Renal cortical epithelial cell (primary cell): ENCODE measurements at regions not wholly inside any gene's neighbourhood (a gene's known extent, or its start where the extent isn't known, plus 50 kb on each side); places are given as distances from the start of the nearest gene placed in this dataset.

Source experiments
- DNase-seq: peaks from one replicate; pipeline ENCODE4 v3.0.0-alpha.2; 2011; ENCODE audit warnings: low read depth

DNA sequence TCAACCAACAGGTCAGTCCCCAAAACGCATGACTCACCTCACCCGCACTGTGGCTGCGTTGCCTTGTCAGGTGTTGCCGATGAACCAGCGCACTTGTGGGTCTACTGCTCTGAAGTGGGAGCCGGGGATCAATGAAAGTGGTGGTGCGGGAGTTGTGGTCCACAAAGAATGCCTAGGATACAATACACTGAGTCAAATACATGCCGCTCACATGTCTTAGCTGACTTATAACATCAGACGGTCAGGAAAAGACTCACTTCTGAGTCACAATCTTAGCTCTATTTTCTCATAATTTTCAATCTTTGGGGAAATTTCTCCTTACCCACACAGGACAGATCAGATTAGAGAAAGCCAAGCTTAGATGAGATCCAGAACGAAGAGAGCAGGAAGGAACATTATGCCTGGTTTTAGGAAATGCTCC is 107.1 kb upstream of the STK17B start:
- no peak for DNase-seq

DNA sequence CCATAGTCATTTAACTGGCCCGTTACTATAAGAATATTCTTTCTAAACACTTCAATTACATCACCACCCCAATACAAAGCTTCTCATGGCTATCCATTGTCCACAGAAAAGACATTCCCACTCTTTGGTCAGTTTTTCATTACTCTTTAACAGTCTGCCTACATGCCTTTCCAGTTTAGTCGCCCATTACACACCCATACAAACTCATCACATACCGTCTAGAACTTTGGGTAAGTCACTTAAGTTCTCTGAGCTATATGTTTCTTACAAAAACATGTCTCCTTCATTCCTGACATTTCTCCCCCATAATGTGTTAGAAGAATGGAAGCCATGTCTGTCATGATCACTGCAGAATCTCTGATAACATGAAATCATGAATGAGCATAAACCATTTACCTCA is 108.2 kb upstream of the STK17B start:
- peak; percentile 68 for DNase-seq

DNA sequence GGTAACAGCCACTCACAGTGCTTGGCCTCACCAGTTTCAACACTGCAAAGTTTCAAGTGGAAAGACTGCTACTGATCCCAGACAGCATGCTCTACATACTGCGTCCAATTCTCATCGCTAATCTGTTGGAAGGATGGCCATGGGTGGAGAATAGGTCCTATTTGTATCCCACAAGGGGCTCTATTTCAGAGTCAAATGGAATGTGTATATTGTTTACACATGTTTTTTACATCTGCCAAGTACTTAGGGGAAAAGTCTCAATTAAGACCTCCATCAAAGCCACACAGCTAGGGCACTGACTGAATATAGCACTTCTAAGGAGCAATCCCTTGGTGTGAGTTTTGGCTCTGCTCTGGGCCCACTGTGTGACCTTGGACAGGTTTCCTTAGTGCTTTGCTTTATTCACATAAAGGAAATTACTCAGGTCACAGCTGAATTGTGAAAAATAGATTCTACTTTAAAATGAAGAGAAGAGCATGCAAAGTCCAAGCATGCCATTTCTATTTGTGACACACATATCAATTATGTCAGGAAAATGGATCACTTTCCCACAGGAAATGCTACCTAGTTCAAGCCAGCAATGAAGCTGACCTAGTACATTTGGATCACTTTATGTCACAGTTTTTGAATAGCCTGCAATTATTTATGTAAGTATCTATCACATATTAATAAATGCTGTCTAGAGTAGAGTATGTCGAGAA is 112.9 kb upstream of the STK17B start:
- no peak for DNase-seq

DNA sequence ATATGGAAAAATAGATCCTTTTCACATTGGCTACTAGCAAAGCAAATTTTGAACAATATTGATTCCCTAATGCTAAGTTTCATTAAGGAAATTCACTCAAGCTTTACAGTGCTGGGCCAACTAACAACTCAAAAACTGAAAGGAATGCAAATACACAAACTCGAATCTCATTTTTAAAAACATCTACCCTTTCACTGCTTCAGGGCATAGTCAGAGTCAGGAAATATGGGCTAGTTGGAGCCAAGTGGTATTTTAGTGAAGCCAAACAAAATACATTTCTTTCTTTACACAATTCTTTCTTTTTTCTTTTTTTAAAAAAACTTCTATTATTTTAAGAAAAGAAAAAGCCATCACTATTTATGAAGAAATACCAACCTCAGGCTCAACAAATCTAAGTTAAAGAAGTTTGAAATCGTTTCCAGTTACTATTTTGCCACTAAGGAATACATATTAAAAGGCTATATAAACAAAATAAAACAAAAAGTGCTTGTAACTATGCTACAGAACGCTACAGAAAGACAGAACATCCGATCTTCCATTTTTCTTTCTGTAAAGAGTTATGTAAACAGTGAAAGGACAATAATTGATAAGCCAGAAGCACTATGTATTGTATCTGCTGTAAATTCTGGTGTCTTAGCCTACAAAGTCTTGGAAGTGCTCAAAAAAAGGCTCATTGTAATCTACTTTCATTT is 113.6 kb upstream of the STK17B start:
- no peak for DNase-seq

DNA sequence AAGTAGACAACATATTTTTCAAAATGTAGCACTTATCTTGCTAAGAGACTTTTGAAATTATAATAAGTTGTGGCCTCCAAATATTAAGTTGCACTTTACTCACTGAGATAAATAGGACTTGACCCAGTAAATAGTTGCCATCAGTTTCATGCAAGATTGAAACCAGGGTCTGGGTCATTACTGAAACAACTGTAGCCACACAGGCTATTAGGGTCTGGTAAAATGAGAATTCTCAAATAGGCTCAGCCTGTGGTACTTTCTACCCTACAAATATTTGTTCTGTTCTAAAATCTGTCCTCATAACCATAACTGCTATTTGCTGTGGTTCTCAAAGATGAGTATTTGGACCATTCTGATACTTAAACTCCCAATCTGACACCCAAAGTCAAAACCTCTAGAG is 115.4 kb upstream of the STK17B start:
- DNase-seq: no peak

DNA sequence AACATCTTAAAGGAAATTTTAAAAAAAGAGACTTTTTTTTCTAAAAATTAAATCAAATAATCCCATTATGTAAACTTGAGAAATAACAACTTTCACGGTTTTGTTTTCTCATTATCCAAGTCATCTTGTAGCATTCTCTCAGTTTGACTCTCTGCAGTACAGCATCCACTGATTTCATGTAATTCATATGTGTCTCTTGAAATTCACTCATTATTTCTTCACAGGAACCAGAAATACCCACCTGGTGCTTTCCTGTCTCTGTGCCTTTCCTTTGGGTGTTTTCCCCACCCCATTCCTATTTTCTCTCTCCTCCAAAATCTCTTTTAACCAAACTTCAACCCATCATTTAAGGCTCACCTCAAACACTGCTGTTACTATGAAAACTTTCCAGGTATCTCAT is 116.1 kb upstream of the STK17B start:
- DNase-seq: no peak

DNA sequence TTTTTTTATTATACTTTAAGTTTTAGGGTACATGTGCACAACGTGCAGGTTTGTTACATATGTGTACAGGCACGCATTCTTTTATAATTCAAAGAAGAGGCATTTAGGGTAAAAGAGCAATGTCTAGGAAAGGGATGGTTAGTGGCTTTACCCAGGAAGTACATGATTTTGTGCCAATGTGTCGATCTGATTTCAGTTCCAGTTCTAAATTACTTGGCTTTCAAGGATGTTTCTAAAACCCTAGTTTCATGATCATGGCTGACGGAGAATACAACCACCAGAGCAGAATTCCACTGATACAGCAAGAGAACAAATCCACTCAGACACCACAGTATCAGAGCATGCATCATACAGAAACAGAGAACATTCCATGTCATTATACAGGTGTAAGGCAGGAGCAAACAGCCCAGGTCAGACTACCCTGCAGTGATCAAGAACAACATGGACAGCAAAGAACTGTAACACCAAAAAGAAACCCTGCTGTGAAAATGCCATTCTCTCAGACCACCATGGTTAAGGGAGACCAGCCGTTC is 116.7 kb upstream of the STK17B start:
- no peak for DNase-seq

DNA sequence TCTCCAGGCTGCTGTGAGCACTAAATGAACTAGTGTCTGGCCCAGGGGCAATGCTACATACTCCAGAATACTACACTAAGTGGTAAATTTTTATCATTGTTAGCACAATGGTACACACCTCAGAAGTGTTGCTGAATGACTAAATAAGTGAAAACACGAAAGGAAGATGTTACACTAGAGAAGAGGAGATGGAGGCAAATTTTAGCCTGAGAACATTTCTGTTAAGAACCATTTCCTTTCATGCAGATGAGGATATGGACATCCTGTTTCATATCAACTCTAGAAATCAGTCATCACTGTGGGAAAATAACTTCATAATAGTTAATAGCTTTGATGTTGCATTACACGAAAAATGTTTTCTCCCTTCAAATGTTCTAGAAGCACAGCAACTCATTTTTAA is 117.6 kb upstream of the STK17B start:
- no peak for DNase-seq

DNA sequence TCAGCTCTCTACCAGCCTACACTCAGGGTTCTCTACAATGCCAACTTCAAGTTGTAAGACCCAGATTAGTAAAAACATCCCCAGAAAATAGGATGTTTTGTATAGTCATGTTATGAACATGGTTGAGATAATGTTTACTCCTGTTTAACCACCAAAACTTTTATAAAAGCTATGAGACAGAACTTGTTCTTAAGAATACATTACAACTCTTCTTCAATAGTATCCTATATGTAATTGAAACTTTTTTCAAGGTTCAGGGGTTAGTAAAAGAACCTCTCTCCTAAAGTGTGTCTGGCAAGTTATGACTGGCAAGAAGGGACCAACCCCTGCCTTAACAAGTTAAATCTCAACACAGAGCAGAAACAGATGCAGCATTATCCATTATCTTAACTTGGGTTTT is 118.8 kb upstream of the STK17B start:
- no peak for DNase-seq

DNA sequence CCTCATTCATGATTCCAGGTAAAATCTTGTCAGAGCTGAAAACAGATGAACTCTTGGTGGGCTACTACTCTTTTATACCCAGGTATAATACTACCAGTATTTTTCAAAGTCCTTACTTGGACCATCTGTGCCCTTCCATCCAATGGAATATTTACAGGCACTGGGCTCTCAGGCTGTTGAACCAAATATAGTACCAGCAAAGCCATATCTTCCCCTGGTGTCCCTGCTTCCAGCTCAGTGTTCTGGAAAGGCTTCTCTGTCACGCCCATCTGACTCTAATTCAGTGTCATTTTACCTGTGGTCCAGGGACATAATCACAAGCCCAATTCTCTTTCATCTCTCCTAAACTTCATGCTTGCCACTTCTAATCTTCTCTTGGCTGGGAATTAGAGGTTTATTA is 119.2 kb upstream of the STK17B start:
- DNase-seq: no peak

DNA sequence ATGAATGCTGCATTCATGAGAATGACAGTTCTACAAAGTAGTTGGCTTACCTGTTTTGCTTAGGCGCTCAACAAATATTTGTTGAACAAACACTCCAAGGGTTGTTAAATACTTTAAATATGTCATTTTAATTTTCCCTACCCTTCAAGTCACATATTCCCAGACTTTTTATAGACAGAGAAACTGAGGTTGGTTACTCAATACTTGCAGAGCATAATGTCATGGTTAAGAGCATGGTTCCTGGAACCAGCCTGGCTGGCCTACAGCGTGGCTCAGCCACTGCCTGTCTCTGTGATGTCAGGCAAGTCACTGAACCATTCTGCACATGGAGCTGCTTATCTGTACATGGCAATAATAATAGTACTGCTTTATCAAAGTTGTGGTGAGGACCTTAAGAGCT is 120.0 kb upstream of the STK17B start:
- no peak for DNase-seq

DNA sequence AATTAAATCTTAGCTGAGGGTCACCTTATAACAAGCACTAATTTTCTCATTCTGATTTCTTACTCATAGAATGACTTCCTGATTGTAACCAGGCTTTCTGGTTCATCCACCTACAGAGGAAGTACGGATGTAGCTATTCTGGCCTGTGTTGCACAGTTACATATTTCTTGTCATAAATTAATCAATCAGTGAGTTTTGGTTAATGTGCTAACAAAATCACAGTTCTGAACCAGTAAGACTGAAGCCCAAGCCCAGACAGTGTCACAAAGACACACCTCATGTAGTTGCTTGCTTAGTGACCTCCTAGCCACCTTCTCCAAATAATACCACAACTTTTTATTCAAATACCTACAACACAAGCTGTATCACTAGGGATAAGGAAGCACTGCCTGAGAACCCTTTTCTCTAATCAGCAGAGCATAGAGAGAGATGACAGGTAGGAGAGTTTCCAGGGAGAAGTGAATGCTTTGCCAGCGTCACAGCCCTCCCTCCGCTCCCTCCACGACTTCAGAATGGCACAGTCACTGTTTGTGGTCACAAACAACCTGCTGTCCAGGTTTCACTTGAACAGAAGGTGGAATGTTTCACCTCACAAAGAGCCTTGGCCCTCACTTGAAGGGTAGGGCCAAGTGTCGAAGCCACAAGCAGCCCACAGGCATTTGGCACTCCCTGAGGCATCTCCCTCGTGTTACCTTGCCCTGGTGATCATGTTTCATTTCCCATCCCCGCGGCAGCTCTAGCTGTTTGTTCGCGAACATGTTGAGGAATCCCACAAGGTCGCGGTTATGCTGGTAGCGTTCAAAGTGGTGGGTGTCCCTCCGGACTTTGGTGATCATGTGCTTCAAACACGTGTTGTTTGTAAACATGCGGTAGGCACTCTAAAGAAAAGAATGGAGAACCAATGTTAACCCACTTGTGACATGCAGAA is 120.8 kb upstream of the STK17B start:
- DNase-seq: peak; percentile 96

DNA sequence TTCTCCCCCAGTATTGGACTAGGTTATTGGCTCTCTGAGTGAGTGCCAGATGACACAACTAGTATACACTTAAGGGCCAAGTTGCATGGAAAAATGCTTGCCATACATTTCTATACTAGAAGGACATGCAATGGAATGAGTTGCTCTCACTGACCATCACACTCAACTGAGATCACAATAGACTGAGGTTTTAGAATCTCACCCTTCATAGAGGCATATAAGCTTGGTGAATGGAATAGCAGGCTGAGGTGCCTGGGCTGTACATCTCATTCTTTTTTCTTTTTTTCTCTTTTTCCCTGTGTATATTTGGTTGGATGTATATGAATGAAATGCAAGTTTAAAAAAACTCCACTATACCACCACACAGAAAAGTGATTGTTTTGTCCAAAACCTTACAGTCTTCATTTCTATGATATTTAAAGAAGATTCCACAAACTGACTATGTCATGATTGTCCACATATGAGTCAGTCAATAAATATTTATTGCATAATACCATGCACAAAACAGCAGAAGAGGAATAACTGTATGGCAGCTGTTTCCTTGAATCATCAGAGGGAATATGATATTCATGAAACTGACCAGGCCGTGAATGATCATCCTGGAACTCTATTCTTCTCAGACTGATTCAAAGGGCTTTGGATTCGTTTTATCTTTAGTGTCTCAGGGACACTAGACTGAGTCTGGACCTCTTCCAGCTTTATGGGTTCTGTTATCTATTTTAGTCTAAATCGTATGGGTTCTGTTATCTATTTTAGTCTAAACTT is 122.6 kb upstream of the STK17B start:
- peak; percentile 72 for DNase-seq

DNA sequence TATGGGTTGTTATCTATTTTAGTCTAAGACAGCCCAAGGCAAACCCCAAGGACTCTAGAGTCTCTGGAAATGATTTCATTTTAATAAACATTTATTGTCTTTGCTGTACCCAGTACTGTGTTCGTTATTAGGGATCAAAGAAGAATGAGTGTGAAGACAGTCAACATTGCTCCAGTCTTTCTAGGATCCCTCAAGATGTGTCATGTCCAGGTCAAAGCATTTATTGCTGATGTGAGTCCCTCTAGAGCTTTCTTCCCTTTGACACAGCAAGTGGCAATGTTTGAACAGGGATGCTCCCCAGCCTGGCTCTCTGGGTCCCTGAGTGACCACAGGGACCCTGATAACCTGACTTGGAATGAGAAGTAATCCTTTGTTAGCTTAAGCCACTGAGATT is 123.1 kb upstream of the STK17B start:
- DNase-seq: no peak

DNA sequence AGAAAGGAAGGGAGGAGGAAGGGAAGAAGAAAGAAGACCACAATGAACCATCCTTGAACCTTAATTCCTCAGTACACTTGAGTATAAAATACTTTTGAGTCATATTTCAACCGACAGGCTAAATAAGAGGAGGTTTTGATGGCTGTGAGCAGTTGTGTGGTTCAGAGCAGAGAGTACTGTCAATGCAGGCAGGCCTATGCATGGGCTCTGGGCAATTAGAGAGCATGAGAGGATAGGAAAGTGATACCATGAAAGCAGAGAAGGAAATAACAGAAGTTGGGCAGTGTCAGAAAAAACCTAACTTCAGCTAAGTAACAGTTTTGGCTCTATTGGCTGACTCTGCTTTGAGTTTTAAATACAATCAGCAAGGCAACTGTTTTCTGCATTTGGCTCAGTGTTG is 123.6 kb upstream of the STK17B start:
- no peak for DNase-seq

DNA sequence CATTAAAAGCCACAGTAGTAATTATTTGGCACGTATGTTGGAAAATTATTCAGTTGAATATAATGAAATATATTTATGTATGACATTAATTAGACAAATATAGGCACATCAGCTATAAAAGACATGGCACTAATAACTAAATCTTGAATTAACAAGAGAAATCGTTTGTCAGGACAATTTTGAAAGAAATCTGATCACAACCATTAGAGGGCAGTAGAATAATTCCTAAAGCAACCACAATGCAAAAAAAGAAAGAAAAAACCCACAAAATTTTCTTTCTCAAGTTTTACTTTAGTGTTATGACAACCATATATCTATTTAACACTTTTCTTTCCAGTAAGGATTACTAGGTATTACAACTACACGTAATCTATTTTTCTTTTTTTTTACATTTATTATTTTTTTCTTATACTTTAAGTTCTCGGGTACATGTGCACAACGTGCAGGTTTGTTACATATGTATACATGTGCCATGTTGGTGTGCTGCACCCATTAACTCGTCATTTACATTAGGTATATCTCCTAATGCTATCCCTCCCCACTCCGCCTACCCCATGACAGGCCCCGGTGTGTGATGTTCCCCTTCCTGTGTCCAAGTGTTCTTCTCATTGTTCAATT is 126.8 kb upstream of the STK17B start:
- peak; percentile 40 for DNase-seq

DNA sequence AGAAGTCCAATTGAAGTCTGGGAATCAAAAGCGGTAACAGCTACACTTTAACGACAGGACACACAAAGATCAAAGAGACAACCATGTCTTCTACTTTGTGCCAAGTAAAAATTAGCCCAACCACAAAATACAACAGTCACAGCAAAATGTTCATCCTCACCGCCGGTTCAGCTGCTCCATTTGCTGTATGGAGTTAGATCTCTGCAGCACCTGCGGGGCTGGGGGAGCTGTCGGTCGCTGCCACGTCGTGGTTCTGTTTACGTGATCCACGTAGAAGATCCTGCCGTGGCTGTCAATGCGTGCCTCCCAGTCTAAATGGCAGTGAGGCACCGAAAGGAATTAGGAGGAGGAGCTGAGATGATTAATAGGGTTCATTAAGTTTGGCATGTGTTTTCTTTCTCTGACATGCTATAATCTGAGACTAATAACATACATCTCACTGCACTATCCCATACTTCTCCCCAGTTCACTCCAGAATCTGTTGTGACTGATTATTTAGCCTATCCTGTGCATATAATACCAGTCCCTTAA is 136.5 kb upstream of the STK17B start:
- DNase-seq: no peak

DNA sequence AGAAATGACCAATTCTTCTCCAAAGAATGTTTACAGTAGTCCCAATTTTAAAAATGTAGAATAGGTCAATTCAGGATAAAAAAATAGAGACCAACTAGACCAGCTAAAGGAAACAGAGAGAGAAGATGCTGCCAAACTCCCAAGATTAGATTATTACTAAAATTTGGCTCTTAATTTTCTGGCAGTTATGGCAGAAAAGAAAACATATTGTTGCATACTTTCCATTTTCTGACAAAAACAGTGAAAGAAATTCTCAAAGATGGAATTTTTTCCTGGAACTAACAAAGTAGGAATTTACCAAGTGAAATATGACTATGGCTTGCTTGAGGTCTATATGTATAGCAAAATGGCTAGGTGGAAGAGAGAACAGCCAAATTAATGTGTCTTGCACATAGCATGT is 138.3 kb upstream of the STK17B start:
- DNase-seq: no peak

DNA sequence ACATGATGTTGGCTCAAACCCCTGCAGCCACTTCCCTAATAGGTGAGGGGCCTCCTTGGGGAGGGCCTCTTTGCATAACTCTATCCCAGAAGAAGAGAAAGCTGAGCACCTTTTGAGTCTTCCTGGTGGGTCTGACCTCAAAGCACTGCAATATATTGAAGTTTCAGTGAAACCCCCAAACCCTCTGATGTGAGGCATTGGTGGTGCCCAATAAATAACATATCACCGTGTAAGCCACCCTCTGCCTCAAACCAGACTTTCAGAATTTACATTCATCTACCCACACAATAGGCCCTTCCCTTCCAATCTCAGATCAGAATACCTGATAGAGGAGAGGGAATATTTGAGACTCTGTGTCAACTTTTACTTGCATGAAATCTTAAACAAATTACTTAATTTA is 142.8 kb upstream of the STK17B start:
- DNase-seq: no peak

DNA sequence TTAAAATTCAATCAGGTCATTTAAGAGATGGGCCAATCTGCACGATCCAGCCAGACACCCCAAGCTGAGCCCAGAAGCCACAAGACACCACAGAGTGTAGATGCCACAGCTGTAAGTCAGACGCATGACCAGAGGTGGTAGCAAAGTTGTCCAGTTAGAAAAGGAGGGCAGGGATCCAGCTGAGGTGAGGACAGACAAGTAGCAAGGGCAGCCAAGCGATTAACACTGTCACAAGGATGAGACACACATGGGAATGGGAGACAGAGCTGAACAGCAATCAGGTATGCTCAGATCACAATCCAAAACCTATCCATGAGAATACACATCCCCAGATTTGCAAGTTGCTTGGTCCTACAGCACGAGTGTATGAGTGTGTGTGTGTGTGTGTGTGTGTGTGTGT is 143.4 kb upstream of the STK17B start:
- DNase-seq: peak; percentile 57
